Karpas-422 (cell line): ENCODE measurements at regions not wholly inside any gene's neighbourhood (a gene's known extent, or its start where the extent isn't known, plus 50 kb on each side); places are given as distances from the start of the nearest gene placed in this dataset.

Experiments used
- DNase-seq: peaks from one replicate; pipeline ENCODE4 v3.0.0-alpha.2; 2015
- H2AFZ ChIP-seq: fragments of 200-600 bp; sonication (generic); 2 replicates; pipeline ENCODE4 v1.6.1; 2014; ENCODE audit warnings: antibody characterized with exemption, low read length, mixed read lengths
- H3K27ac ChIP-seq: fragments of 200-600 bp; sonication (generic); 2 replicates; pipeline ENCODE4 v1.5.1; 2014; ENCODE audit warnings: mild to moderate bottlenecking, low read length, moderate library complexity
- H3K27me3 ChIP-seq: fragments of 200-600 bp; sonication (generic); 2 replicates; pipeline ENCODE4 v1.6.1; 2014; ENCODE audit warnings: low read length, mixed read lengths
- H3K36me3 ChIP-seq: fragments of 200-600 bp; sonication (generic); 2 replicates; pipeline ENCODE4 v1.6.1; 2014; ENCODE audit warnings: low read length, mixed read lengths; ENCODE audit not compliant: insufficient read depth
- H3K4me1 ChIP-seq: fragments of 200-600 bp; sonication (generic); 2 replicates; pipeline ENCODE4 v1.6.1; 2014; ENCODE audit warnings: mild to moderate bottlenecking, low read length, mixed read lengths
- H3K4me2 ChIP-seq: fragments of 200-600 bp; sonication (generic); 2 replicates; pipeline ENCODE4 v1.6.1; 2014; ENCODE audit warnings: low read length, low read depth, mild to moderate bottlenecking; ENCODE audit not compliant: poor library complexity, severe bottlenecking
- H3K4me3 ChIP-seq: fragments of 200-600 bp; sonication (generic); 2 replicates; pipeline ENCODE4 v1.5.1; 2014; ENCODE audit warnings: mild to moderate bottlenecking, antibody characterized with exemption, low read length, mixed read lengths
- H3K79me2 ChIP-seq: fragments of 200-600 bp; sonication (generic); 2 replicates; pipeline ENCODE4 v1.6.1; 2014; ENCODE audit warnings: mild to moderate bottlenecking, low read length, mixed read lengths
- H3K9ac ChIP-seq: fragments of 200-600 bp; sonication (generic); 2 replicates; pipeline ENCODE4 v1.6.0; 2014; ENCODE audit warnings: low read length
- H3K9me2 ChIP-seq: fragments of 200-600 bp; sonication (generic), shearing (Covaris generic); replicated peaks from 2 replicates; pipeline ENCODE4 v1.6.0; 2014; ENCODE audit warnings: mild to moderate bottlenecking, low read length, moderate library complexity; ENCODE audit not compliant: insufficient read depth
- H3K9me3 ChIP-seq: fragments of 300-700, 200-600 bp; sonication (generic); 2 replicates; pipeline ENCODE4 v1.6.1; 2014; ENCODE audit warnings: low read length, mixed read lengths
- H4K20me1 ChIP-seq: fragments of 200-600 bp; sonication (generic); 2 replicates; pipeline ENCODE4 v1.6.1; 2014; ENCODE audit warnings: mild to moderate bottlenecking, antibody characterized with exemption, low read length, low read depth; ENCODE audit not compliant: insufficient read depth

- Histone ChIP-seq H3K36me3 (no peaks in the 10 kb centered on the region; the same call in 1 of the 2 replicates), H3K27ac (no peak overlapping the region), H3K4me2 (no peak overlapping the region), H3K27me3 (no peaks in the 10 kb centered on the region), H3K9ac (no peak overlapping the region), H2AFZ (peak overlapping the region; percentile 24; the same call in 1 of the 2 replicates), H4K20me1 (no peaks in the 10 kb centered on the region), H3K4me3 (no peak overlapping the region), H3K9me3 (peaks cover 3% of the 10 kb centered on the region; the same call in 1 of the 2 replicates), H3K79me2 (no peaks in the 10 kb centered on the region), H3K9me2 (no peaks in the 10 kb centered on the region), H3K4me1 (peaks cover 17% of the 10 kb centered on the region)
- DNase-seq = no peak
Observed at GRCh38 chr14:38113546-38113945, 94.2 kb upstream of the SSTR1 start.

DNA sequence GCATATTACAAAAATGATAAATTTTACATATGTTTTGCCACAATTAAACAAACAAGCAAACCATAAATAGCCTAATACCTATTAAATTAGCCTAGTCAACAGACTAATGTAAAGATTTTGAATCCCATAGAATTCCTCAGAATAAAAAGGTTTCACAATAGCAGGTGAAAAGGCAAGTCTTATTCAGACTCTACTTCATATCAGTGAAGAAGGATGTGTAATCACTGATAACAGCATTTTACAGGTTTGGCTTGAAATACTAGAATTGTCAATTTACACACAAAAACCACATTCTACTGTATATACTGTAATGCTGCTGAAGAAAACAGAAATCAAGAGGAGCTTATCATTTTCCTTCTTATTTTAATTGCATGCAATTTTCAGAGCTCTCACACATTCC, 90.8 kb upstream of the SSTR1 start:
- H3K9me3 ChIP-seq = peaks cover 5% of the 10 kb centered on the region; the same call in 1 of the 2 replicates
- no peak overlapping the region for H3K9ac ChIP-seq
- H3K27me3 ChIP-seq = no peaks in the 10 kb centered on the region
- no peak overlapping the region for H3K4me3 ChIP-seq
- no peak overlapping the region for H3K4me2 ChIP-seq
- no peaks in the 10 kb centered on the region for H3K79me2 ChIP-seq
- H4K20me1 ChIP-seq = no peaks in the 10 kb centered on the region
- H2AFZ ChIP-seq = peak overlapping the region; percentile 69
- peaks cover 3% of the 10 kb centered on the region; the same call in 1 of the 2 replicates for H3K36me3 ChIP-seq
- H3K27ac ChIP-seq = peak overlapping the region; percentile 17; the same call in 1 of the 2 replicates
- no peak for DNase-seq
- no peaks in the 10 kb centered on the region for H3K9me2 ChIP-seq
- H3K4me1 ChIP-seq = peaks cover 25% of the 10 kb centered on the region

- 0 out of 2 replicates have a peak, but pooled peaks cover 3% of the 10 kb centered on the region for H3K36me3 ChIP-seq
- peak overlapping the region; percentile 29 for H2AFZ ChIP-seq
- H3K4me3 ChIP-seq = no peak overlapping the region
- peak overlapping the region; percentile 69 for H3K4me2 ChIP-seq
- H3K9me3 ChIP-seq = peaks cover 5% of the 10 kb centered on the region; the same call in 1 of the 2 replicates
- H3K9me2 ChIP-seq = no peaks in the 10 kb centered on the region
- H3K9ac ChIP-seq = peak overlapping the region; percentile 83; the same call in 1 of the 2 replicates
- no peaks in the 10 kb centered on the region for H4K20me1 ChIP-seq
- peak; percentile 81 for DNase-seq
- H3K4me1 ChIP-seq = peaks cover 57% of the 10 kb centered on the region
- no peaks in the 10 kb centered on the region for H3K27me3 ChIP-seq
- peak overlapping the region; percentile 98 for H3K27ac ChIP-seq
- no peaks in the 10 kb centered on the region for H3K79me2 ChIP-seq
Observed at GRCh38 chr14:38120109-38120508, 87.6 kb upstream of the SSTR1 start.

DNA sequence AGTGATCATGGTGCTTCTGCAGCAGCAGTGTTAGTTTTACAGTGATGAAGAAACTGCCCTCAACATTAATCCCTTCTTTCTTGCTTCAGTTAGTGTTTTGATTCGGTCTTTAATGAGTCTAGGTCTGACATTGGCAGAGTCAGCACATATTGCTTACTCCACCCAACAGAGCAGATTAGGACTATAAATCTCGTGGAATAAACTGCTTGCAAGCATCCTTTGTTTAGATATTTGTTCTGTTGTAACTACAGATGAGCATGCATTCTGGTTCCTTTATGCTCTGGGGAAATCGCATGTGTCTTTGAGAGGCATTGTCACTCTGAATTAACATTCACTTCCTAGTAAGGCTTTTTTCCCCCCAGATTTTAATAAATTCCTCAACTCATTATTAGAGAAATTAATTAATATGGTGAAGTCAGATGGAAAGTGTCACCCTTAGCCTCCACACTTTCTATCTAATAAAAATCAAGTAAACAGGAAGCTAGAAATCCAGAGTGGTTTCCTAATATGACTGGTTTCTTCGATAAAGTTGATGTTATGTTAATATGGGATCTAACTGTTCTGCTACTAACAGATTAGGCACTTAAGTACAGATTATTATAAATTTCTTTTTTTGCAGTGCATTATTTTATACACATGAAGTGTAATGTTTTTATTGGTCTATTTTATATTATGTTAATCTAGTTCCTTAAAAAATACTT, 86.2 kb upstream of the SSTR1 start:
- H3K79me2 ChIP-seq = no peaks in the 10 kb centered on the region
- H4K20me1 ChIP-seq = no peaks in the 10 kb centered on the region
- H3K4me1 ChIP-seq = peaks cover 71% of the 10 kb centered on the region
- peak overlapping the region; percentile 59 for H2AFZ ChIP-seq
- no peak overlapping the region; the same call in 1 of the 2 replicates for H3K4me3 ChIP-seq
- no peaks in the 10 kb centered on the region for H3K27me3 ChIP-seq
- H3K36me3 ChIP-seq = 0 out of 2 replicates have a peak, but pooled peaks cover 3% of the 10 kb centered on the region
- peak overlapping the region; percentile 69 for H3K4me2 ChIP-seq
- peak overlapping the region; percentile 98 for H3K27ac ChIP-seq
- no peaks in the 10 kb centered on the region for H3K9me2 ChIP-seq
- DNase-seq = peak; percentile 81
- H3K9me3 ChIP-seq = peaks cover 5% of the 10 kb centered on the region; the same call in 1 of the 2 replicates
- peak overlapping the region; percentile 83 for H3K9ac ChIP-seq

- Histone ChIP-seq H3K9me2 (no peaks in the 10 kb centered on the region), H3K4me3 (no peak overlapping the region), H3K27ac (peak overlapping the region; percentile 98), H3K27me3 (no peaks in the 10 kb centered on the region), H3K36me3 (0 out of 2 replicates have a peak, but pooled peaks cover 3% of the 10 kb centered on the region), H3K9me3 (peaks cover 5% of the 10 kb centered on the region; the same call in 1 of the 2 replicates), H4K20me1 (no peaks in the 10 kb centered on the region), H3K79me2 (no peaks in the 10 kb centered on the region), H3K4me1 (peaks cover 79% of the 10 kb centered on the region), H3K4me2 (peak overlapping the region; percentile 69), H3K9ac (peak overlapping the region; percentile 83), H2AFZ (0 out of 2 replicates have a peak overlapping the region, but pooled peaks have one; percentile 9)
- DNase-seq = peak; percentile 73
Observed at GRCh38 chr14:38122241-38122640, 85.5 kb upstream of the SSTR1 start.

DNA sequence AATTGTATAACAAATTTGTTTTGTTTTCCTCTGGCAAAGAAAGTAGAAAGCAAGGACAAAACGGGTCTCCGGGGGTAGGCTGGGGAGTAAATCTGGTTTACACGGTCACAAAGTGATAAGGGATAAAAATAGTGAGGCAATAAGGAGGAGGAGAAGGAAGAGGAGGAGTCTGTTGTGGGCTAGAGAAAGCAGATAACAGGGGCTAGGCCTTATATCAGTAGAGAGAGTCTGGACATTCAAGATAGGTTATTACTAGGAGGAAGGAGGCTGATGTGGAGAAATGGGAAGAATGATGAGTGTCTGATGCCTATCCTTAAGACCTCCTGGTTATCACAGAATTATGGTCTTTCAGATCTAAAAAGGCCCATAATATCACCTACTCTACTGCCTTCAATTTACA, 83.2 kb upstream of the SSTR1 start:
- no peaks in the 10 kb centered on the region for H3K9me2 ChIP-seq
- no peak overlapping the region for H2AFZ ChIP-seq
- DNase-seq = peak; percentile 87
- H3K79me2 ChIP-seq = no peaks in the 10 kb centered on the region
- peaks cover 100% of the 10 kb centered on the region for H3K4me1 ChIP-seq
- H3K9me3 ChIP-seq = no peaks in the 10 kb centered on the region; the same call in 1 of the 2 replicates
- H3K27ac ChIP-seq = peak overlapping the region; percentile 98
- peak overlapping the region; percentile 83 for H3K9ac ChIP-seq
- H3K27me3 ChIP-seq = no peaks in the 10 kb centered on the region
- H3K4me3 ChIP-seq = no peak overlapping the region
- peak overlapping the region; percentile 69 for H3K4me2 ChIP-seq
- H3K36me3 ChIP-seq = no peaks in the 10 kb centered on the region
- H4K20me1 ChIP-seq = no peaks in the 10 kb centered on the region

GRCh38 chr14:38125481-38126037, 82.1 kb upstream of the SSTR1 start:
- Histone ChIP-seq H3K4me2 (peak overlapping the region; percentile 69), H4K20me1 (no peaks in the 10 kb centered on the region), H3K4me3 (peak overlapping the region; percentile 21), H3K9ac (peak overlapping the region; percentile 83), H3K36me3 (no peaks in the 10 kb centered on the region; the same call in 1 of the 2 replicates), H3K4me1 (peaks cover 100% of the 10 kb centered on the region), H3K79me2 (no peaks in the 10 kb centered on the region), H3K9me2 (no peaks in the 10 kb centered on the region), H3K27ac (peak overlapping the region; percentile 98), H2AFZ (no peak overlapping the region), H3K27me3 (no peaks in the 10 kb centered on the region), H3K9me3 (no peaks in the 10 kb centered on the region)
- DNase-seq = peak; percentile 98

GRCh38 chr14:38127356-38127755, 80.3 kb upstream of the SSTR1 start:
- Histone ChIP-seq H3K4me2 (peak overlapping the region; percentile 69), H3K27me3 (no peaks in the 10 kb centered on the region), H2AFZ (no peak overlapping the region), H3K4me1 (peaks cover 99% of the 10 kb centered on the region), H3K9me3 (peaks cover 5% of the 10 kb centered on the region; the same call in 1 of the 2 replicates), H4K20me1 (no peaks in the 10 kb centered on the region), H3K9ac (peak overlapping the region; percentile 83), H3K9me2 (no peaks in the 10 kb centered on the region), H3K79me2 (no peaks in the 10 kb centered on the region), H3K27ac (peak overlapping the region; percentile 98), H3K4me3 (peak overlapping the region; percentile 44), H3K36me3 (peaks cover 9% of the 10 kb centered on the region)
- peak; percentile 99 for DNase-seq
